Glutamatergic neuron (in vitro differentiated cells): ENCODE measurements at regions not wholly inside any gene's neighbourhood (a gene's known extent, or its start where the extent isn't known, plus 50 kb on each side); places are given as distances from the start of the nearest gene placed in this dataset.

Experiments
- DNase-seq: peaks from one replicate; pipeline ENCODE4 v3.0.0; 2022
- H3K27ac Mint-ChIP-seq: one replicate; pipeline ENCODE4 v1.8.0; 2020; ENCODE audit warnings: mild to moderate bottlenecking, mixed read lengths, inconsistent platforms; ENCODE audit not compliant: unreplicated experiment
- H3K27me3 Mint-ChIP-seq: one replicate; pipeline ENCODE4 v1.8.0; 2020; ENCODE audit warnings: mild to moderate bottlenecking, moderate library complexity, mixed read lengths, inconsistent platforms; ENCODE audit not compliant: unreplicated experiment
- H3K36me3 Mint-ChIP-seq: one replicate; pipeline ENCODE4 v1.8.0; 2020; ENCODE audit warnings: mild to moderate bottlenecking, mixed read lengths, inconsistent platforms; ENCODE audit not compliant: unreplicated experiment
- H3K4me1 Mint-ChIP-seq: one replicate; pipeline ENCODE4 v1.8.0; 2020; ENCODE audit warnings: mild to moderate bottlenecking, low read depth, mixed read lengths, inconsistent platforms; ENCODE audit not compliant: unreplicated experiment
- H3K4me3 Mint-ChIP-seq: one replicate; pipeline ENCODE4 v1.8.0; 2020; ENCODE audit warnings: mild to moderate bottlenecking, mixed read lengths, inconsistent platforms; ENCODE audit not compliant: unreplicated experiment
- H3K9me3 Mint-ChIP-seq: one replicate; pipeline ENCODE4 v1.8.0; 2020; ENCODE audit warnings: mild to moderate bottlenecking, moderate library complexity, mixed read lengths, inconsistent platforms; ENCODE audit not compliant: unreplicated experiment
- TF ChIP-seq, protein P1 (sequence below): fragments of 200-600 bp; sonication (generic); IDR thresholded peaks from one replicate; pipeline ENCODE4 v1.5.0; 2021; ENCODE audit not compliant: partially characterized antibody, unreplicated experiment

DNA sequence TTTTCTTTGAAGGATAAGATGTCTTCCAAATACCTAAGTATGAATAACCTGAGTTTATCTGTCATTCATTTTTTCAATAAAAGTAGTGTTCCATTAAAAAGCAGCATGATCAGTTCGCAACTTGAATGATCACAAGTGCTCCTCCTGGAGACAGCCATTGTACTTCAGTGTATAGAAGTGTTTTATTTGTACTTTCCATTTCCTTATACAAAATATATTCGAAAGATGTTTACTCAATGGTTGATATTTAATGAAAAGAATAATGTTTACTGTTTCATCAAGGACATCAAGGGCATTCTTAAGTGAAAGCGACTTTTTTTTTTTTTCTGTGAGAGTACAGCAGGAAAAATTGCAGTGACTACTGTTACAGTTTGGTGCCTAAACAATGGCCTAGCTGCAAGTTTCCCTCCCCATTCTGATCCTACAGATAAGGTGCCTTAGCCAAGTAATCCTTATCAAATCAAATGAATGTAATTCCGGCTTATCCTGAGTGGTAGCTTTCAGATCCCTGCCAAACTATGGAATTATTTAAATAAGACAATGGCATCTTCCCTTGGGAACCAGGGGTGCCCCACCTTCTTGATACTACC lies 69.0 kb upstream of the IL15 start:
- no peak overlapping the region for H3K4me3 Mint-ChIP-seq
- no peak overlapping the region for H3K27ac Mint-ChIP-seq
- TF ChIP-seq, protein P1, sequence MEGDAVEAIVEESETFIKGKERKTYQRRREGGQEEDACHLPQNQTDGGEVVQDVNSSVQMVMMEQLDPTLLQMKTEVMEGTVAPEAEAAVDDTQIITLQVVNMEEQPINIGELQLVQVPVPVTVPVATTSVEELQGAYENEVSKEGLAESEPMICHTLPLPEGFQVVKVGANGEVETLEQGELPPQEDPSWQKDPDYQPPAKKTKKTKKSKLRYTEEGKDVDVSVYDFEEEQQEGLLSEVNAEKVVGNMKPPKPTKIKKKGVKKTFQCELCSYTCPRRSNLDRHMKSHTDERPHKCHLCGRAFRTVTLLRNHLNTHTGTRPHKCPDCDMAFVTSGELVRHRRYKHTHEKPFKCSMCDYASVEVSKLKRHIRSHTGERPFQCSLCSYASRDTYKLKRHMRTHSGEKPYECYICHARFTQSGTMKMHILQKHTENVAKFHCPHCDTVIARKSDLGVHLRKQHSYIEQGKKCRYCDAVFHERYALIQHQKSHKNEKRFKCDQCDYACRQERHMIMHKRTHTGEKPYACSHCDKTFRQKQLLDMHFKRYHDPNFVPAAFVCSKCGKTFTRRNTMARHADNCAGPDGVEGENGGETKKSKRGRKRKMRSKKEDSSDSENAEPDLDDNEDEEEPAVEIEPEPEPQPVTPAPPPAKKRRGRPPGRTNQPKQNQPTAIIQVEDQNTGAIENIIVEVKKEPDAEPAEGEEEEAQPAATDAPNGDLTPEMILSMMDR: no peak
- no peaks in the 10 kb centered on the region for H3K36me3 Mint-ChIP-seq
- H3K4me1 Mint-ChIP-seq: no peaks in the 10 kb centered on the region
- no peaks in the 10 kb centered on the region for H3K9me3 Mint-ChIP-seq
- no peak for DNase-seq
- H3K27me3 Mint-ChIP-seq: no peaks in the 10 kb centered on the region

DNA sequence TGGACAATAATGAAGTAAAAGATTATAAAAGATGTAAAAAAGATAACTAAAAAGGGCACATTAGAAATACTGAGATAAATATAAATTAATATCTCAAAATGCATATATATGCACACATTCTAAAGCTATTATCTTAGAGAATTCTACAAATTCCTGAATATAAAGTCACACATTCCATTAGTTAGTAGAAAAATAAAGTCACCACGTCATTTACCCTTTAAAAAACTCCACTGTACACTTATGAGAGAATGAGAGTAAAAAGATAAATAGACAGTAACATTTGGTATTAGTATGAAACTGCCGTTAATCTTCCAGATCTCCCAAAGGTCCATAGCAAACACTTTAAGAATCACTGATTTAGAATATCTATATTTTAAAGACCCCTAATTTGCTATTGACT lies 67.2 kb upstream of the IL15 start:
- Mint-ChIP-seq H3K27me3 (no peaks in the 10 kb centered on the region), H3K4me3 (no peak overlapping the region), H3K36me3 (no peaks in the 10 kb centered on the region), H3K9me3 (no peaks in the 10 kb centered on the region), H3K4me1 (no peaks in the 10 kb centered on the region), H3K27ac (no peak overlapping the region)
- no peak for DNase-seq
- TF ChIP-seq, protein P1: no peak

DNA sequence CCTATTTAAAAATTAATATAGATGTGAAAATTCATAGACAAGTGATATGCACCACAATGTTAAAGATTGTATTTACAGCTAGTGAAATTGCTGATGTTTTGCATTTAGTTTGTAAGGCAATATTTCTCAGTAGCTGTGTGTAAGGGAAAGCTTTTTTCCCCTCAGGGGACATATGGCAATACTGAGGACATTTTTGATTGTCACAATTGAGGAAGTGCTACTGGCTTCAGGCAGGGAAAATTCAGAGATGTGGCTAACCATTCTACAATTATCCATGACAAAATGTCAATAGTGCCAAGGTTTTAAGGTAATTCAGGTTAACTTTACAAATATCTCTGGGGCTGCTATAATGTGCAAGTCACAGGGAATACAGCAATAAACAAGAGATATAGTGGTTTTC lies 66.1 kb upstream of the IL15 start:
- TF ChIP-seq, protein P1: no peak

DNA sequence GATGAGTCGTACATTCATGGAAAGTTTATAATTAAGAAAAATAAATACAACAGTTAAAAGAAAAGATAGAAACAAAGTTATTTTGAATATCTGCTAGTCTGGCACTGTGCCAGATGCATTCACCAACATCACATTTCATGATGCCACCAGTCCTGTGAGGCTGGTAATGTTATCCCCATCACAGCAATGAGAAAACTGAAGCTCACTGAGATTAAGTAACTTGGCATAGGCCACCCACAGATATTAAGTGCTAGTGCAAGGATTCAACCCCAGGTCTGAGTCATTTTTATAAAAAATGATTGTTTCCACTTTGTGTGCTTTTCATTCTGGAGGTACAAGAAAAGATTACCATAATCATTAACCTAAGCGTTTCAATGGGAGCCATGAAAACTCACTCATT lies 65.0 kb upstream of the IL15 start:
- TF ChIP-seq, protein P1: no peak
- H3K27me3 Mint-ChIP-seq: no peaks in the 10 kb centered on the region
- DNase-seq: no peak
- H3K4me3 Mint-ChIP-seq: no peak overlapping the region
- H3K9me3 Mint-ChIP-seq: no peaks in the 10 kb centered on the region
- H3K4me1 Mint-ChIP-seq: no peaks in the 10 kb centered on the region
- H3K27ac Mint-ChIP-seq: no peak overlapping the region
- H3K36me3 Mint-ChIP-seq: no peaks in the 10 kb centered on the region

More for the DNA sequence above, 66.1 kb upstream of the IL15 start:
- Mint-ChIP-seq H3K27ac (no peak overlapping the region), H3K4me3 (no peak overlapping the region), H3K27me3 (no peaks in the 10 kb centered on the region), H3K4me1 (no peaks in the 10 kb centered on the region), H3K36me3 (no peaks in the 10 kb centered on the region), H3K9me3 (no peaks in the 10 kb centered on the region)
- DNase-seq: no peak

DNA sequence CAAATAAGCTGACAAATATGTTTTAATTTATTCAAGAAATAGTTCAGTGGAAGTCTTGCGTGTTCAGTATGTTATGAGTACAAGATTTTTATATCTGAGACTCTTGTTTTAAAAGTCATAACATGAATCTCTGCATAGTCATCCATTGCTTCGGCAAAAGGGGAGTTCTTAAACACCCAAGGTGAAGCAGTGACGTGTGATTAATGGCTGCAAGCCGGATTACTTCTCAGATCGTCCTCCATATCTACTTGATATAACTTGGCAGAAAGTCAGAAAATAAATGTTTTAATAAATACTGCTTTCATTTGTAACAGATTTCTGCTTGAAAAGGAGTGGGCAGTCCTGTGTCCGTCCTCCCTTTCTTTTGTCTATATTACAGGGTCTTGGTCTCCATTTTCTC lies 64.6 kb upstream of the IL15 start:
- no peak overlapping the region for H3K4me3 Mint-ChIP-seq
- DNase-seq: no peak
- TF ChIP-seq, protein P1: no peak
- no peak overlapping the region for H3K27ac Mint-ChIP-seq
- no peaks in the 10 kb centered on the region for H3K4me1 Mint-ChIP-seq
- no peaks in the 10 kb centered on the region for H3K27me3 Mint-ChIP-seq
- H3K9me3 Mint-ChIP-seq: no peaks in the 10 kb centered on the region
- no peaks in the 10 kb centered on the region for H3K36me3 Mint-ChIP-seq
